C4-2B (cell line): ENCODE measurements at regions not wholly inside any gene's neighbourhood (a gene's known extent, or its start where the extent isn't known, plus 50 kb on each side); places are given as distances from the start of the nearest gene placed in this dataset.

Source experiments
- H3K27ac ChIP-seq: fragments of 450-650 bp; 2 replicates; pipeline ENCODE4 v1.5.1; 2017
- ZFX ChIP-seq: fragments of 450-650 bp; IDR thresholded peaks from 2 replicates; pipeline ENCODE4 v1.6.1; 2017
- TF ChIP-seq, protein P1 (sequence below): fragments of 450-650 bp; conservative IDR thresholded peaks from 2 replicates; pipeline ENCODE4 v1.5.1; 2017; ENCODE audit warnings: mild to moderate bottlenecking

DNA sequence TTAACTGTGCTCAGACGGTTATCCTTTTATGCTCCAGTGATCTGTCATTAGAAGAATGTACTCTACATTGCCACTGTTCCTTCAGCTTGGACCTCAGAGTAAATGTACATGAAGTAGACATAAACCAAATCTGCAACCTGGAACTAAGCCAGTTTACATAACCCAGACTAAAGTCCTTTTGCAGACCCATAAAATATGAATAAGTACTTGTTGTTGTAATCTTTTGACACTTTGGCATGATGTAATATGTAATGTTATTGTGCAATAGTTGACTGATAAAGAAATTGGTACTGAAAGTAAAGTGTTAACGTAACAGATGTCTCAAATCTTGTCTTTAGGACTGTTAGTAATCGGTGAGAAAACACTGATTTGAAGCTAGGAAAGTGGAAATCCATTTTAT lies 115.8 kb upstream of the SORCS1 start:
- TF ChIP-seq, protein P1, sequence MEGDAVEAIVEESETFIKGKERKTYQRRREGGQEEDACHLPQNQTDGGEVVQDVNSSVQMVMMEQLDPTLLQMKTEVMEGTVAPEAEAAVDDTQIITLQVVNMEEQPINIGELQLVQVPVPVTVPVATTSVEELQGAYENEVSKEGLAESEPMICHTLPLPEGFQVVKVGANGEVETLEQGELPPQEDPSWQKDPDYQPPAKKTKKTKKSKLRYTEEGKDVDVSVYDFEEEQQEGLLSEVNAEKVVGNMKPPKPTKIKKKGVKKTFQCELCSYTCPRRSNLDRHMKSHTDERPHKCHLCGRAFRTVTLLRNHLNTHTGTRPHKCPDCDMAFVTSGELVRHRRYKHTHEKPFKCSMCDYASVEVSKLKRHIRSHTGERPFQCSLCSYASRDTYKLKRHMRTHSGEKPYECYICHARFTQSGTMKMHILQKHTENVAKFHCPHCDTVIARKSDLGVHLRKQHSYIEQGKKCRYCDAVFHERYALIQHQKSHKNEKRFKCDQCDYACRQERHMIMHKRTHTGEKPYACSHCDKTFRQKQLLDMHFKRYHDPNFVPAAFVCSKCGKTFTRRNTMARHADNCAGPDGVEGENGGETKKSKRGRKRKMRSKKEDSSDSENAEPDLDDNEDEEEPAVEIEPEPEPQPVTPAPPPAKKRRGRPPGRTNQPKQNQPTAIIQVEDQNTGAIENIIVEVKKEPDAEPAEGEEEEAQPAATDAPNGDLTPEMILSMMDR = no peak
- TF ChIP-seq ZFX = no peak

DNA sequence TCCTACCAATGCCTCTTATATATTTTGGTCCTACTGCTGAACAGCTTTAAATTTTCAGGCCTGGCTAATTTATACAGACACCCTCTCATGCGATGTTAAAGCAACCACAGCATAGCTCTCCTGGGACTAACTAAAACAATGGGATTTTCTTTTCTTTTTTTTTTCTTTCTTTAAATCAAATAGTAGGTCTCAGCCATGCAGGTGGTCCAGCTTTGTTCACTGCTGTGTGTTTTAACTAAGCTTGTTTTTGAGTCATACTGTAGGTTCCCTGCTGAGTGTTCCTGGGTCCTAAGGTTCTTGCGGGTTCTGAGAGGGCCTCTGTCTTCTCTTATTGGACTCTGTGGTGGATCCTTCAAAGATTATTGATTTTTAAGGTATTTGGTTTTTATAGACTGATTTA lies 113.1 kb upstream of the SORCS1 start:
- TF ChIP-seq ZFX = no peak
- TF ChIP-seq, protein P1 = no peak
- H3K27ac ChIP-seq = no peak overlapping the region

More for the DNA sequence above, 115.8 kb upstream of the SORCS1 start:
- H3K27ac ChIP-seq = no peak overlapping the region

DNA sequence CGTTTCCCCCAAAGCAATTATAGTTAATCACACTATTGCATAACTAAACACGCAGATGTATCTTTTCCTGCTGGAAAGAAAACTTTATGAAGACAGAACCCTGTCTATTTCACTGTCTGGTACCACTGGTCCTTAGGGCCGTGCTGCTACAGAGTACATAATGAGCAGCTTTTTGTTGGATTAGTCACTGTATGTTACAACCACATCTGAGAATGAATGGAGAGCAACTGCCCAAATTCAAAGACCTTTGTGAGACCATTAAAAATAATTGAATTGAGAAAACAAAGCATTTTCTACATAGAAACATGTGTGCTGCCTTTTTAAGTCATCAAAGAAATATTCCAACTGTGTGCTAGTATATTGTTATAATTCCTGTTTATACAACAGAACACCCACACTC lies 111.3 kb upstream of the SORCS1 start:
- no peak overlapping the region for H3K27ac ChIP-seq
- no peak for TF ChIP-seq ZFX
- TF ChIP-seq, protein P1 = no peak

DNA sequence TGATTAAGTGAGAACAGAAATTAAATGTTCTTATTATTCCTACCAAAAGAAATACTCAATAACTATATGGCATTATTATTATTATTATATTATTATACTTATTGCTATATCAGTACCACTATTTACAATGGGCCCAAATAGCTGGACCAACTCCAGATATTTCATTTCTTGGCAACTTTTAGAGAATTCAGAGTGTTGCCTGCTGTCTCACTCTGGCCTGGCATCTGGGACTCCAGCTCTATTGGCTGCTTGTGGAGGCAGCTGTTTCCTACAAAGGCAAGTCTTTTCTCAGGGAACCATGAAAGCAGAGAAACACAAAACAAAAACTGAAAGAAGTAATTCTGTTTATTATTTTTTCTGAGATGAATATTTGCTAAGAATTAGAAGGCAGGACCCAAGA lies 105.1 kb upstream of the SORCS1 start:
- TF ChIP-seq ZFX = no peak
- TF ChIP-seq, protein P1 = no peak

DNA sequence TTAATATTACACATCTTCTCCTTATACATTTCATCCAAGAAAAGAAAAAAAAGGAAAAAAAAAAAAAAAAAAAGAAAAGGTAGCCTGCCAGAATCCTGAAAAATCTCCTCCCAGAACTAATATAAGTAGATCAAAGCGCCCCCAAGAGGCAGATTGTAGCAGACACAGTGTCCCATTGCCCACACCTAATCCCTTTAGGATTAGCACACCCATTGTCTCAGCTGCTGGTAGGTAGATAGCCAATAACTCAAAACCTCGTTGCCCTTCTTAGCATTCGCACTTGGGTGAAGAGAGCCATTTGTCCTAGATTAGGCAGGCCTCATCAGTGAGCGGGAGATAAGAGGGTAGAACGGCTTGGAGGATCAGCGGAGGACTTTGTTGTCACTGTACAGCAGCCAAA lies 100.2 kb upstream of the SORCS1 start:
- TF ChIP-seq, protein P1 = peak; percentile 32
- TF ChIP-seq ZFX = no peak
- H3K27ac ChIP-seq = no peak overlapping the region

More for the DNA sequence above, 105.1 kb upstream of the SORCS1 start:
- H3K27ac ChIP-seq = no peak overlapping the region

DNA sequence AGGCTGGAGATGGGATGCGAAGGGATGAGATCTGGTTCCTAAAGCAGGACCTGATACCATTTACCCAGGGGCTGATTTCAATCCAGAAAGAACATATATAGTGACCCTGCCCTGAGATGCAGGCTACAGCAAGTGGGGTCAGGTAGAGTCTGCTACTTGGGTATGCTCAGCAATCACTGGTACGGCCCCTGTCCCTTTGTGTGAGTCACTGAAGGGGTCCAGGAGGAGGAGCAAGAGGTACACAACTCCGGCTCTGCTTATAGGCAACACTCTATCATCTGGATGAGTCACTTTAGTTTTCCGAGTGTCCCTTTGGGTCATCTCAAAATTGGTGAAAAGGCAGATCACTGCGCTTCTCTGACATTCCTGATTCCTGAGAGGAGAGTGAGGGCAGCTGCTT lies 79.6 kb upstream of the SORCS1 start:
- H3K27ac ChIP-seq = no peak overlapping the region
- no peak for TF ChIP-seq ZFX
- TF ChIP-seq, protein P1 = no peak

DNA sequence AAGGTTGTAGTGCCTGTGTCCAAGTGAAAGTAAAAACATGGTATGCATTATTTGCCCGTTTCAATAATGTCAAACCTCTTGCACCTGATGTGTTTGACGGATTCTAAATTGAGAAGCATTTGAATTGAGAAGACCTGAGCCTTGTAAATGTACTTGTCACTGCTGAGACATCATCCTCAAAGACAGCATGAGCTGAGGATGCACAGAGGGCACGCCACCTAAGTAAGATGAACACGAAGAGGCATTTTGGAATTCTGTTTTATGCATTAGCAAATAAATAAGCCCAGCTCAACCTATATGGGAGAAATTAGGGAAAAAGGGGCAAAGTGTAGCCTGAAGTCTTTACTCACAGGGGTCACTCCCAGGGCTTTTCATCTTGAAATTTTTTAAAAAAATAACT lies 73.8 kb upstream of the SORCS1 start:
- H3K27ac ChIP-seq = no peak overlapping the region
- TF ChIP-seq ZFX = no peak
- TF ChIP-seq, protein P1 = no peak
